ENCODE measurements at regions not wholly inside any gene's neighbourhood (a gene's known extent, or its start where the extent isn't known, plus 50 kb on each side); places are given as distances from the start of the nearest gene placed in this dataset.

DNA sequence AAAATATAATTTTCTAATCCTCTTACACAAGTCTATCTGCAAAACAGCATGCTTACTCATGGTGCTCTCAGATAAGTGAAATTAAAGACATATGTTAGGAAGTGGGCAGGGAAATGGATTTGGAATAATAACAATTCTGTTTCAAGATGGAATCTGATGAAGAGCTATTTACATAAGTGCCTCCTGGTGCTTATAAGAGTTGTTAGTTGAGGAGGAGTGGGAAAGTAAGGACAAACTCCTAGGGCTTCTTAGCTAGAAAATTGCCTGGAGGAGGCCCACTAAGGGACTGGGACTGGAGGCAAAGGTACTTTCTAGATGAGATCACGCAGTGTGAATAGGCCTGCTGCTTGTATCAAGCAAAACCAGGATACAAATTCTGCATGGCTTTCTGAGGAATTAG is 939.8 kb downstream of the GLUD2 start (continued):
- no peak for TF ChIP-seq SP1 (IDR thresholded peaks at IDR 0.05)
- no peak for TF ChIP-seq HNF4G (IDR thresholded peaks at IDR 0.05)
- no peak for TF ChIP-seq NR2F2 (IDR thresholded peaks at IDR 0.05)
- TF ChIP-seq, protein P1, sequence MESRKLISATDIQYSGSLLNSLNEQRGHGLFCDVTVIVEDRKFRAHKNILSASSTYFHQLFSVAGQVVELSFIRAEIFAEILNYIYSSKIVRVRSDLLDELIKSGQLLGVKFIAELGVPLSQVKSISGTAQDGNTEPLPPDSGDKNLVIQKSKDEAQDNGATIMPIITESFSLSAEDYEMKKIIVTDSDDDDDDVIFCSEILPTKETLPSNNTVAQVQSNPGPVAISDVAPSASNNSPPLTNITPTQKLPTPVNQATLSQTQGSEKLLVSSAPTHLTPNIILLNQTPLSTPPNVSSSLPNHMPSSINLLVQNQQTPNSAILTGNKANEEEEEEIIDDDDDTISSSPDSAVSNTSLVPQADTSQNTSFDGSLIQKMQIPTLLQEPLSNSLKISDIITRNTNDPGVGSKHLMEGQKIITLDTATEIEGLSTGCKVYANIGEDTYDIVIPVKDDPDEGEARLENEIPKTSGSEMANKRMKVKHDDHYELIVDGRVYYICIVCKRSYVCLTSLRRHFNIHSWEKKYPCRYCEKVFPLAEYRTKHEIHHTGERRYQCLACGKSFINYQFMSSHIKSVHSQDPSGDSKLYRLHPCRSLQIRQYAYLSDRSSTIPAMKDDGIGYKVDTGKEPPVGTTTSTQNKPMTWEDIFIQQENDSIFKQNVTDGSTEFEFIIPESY (IDR thresholded peaks at IDR 0.05), result no peak

- DNase-seq (ENCODE audit: low spot score), result no peak
- Histone ChIP-seq H3K9ac (ENCODE audit: low read depth in 1 of 2, low read length in 2 of 2) (no peak overlapping the region), H3K36me3 (ENCODE audit: control insufficient read depth in 4 of 4, insufficient read depth in 3 of 4, low read depth in 1 of 4, low read length in 3 of 4) (no peaks in the 10 kb centered on the region), H3K4me3 (ENCODE audit: low read depth in 1 of 3, low read length in 3 of 3) (no peak overlapping the region), H3K9me3 (ENCODE audit: control insufficient read depth in 4 of 4, low read length in 3 of 4) (no peaks in the 10 kb centered on the region), H3K27me3 (ENCODE audit: control insufficient read depth in 4 of 4, insufficient read depth in 4 of 4, low read length in 3 of 4) (no peaks in the 10 kb centered on the region), H3K27ac (ENCODE audit: low read depth in 1 of 2, low read length in 2 of 2) (no peak overlapping the region), H3K4me1 (ENCODE audit: control insufficient read depth in 4 of 4, insufficient read depth in 4 of 4, low read length in 3 of 4) (no peaks in the 10 kb centered on the region)
- no peak for TF ChIP-seq HNF4A (conservative IDR thresholded peaks at IDR 0.05)
- no peak for TF ChIP-seq GABPA (IDR thresholded peaks at IDR 0.05 in 1 of 2, conservative IDR thresholded peaks at IDR 0.05 in 1 of 2)
- TF ChIP-seq FOXA1 (IDR thresholded peaks at IDR 0.05), result no peak
- 77% methylated on average over 4 of the region's 4 CpGs for WGBS
Measured at GRCh38 chrX:121987835-121988234, 940.4 kb downstream of the GLUD2 start.

GRCh38 chrX:122004127-122004526 is 956.7 kb downstream of the GLUD2 start:
- no peak for DNase-seq (ENCODE audit: low spot score)
- H3K9me3 ChIP-seq (ENCODE audit: control insufficient read depth in 4 of 4, low read length in 3 of 4), result no peaks in the 10 kb centered on the region
- no peaks in the 10 kb centered on the region for H3K27me3 ChIP-seq (ENCODE audit: control insufficient read depth in 4 of 4, insufficient read depth in 4 of 4, low read length in 3 of 4)
- no peak for TF ChIP-seq SP1 (IDR thresholded peaks at IDR 0.05)
- no peaks in the 10 kb centered on the region for H3K4me1 ChIP-seq (ENCODE audit: control insufficient read depth in 4 of 4, insufficient read depth in 4 of 4, low read length in 3 of 4)
- H3K27ac ChIP-seq (ENCODE audit: low read depth in 1 of 2, low read length in 2 of 2), result no peak overlapping the region
- no peak overlapping the region for H3K4me3 ChIP-seq (ENCODE audit: low read depth in 1 of 3, low read length in 3 of 3)
- H3K36me3 ChIP-seq (ENCODE audit: control insufficient read depth in 4 of 4, insufficient read depth in 3 of 4, low read depth in 1 of 4, low read length in 3 of 4), result no peaks in the 10 kb centered on the region
- WGBS, result 78% methylated on average over 10 of the region's 10 CpGs
- H3K9ac ChIP-seq (ENCODE audit: low read depth in 1 of 2, low read length in 2 of 2), result no peak overlapping the region

GRCh38 chrX:122026665-122027064 is 979.3 kb downstream of the GLUD2 start:
- Histone ChIP-seq H3K36me3 (ENCODE audit: control insufficient read depth in 4 of 4, insufficient read depth in 3 of 4, low read depth in 1 of 4, low read length in 3 of 4) (no peaks in the 10 kb centered on the region), H3K27me3 (ENCODE audit: control insufficient read depth in 4 of 4, insufficient read depth in 4 of 4, low read length in 3 of 4) (no peaks in the 10 kb centered on the region), H3K27ac (ENCODE audit: low read depth in 1 of 2, low read length in 2 of 2) (no peak overlapping the region), H3K4me1 (ENCODE audit: control insufficient read depth in 4 of 4, insufficient read depth in 4 of 4, low read length in 3 of 4) (no peaks in the 10 kb centered on the region), H3K9me3 (ENCODE audit: control insufficient read depth in 4 of 4, low read length in 3 of 4) (no peaks in the 10 kb centered on the region), H3K9ac (ENCODE audit: low read depth in 1 of 2, low read length in 2 of 2) (no peak overlapping the region), H3K4me3 (ENCODE audit: low read depth in 1 of 3, low read length in 3 of 3) (no peak overlapping the region)
- 65% methylated on average over 1 of the region's 1 CpG for WGBS
- no peak for DNase-seq (ENCODE audit: low spot score)
- TF ChIP-seq TAF1 (conservative IDR thresholded peaks at IDR 0.05), result no peak
- TF ChIP-seq EGR1 (IDR thresholded peaks at IDR 0.05; ENCODE audit: low read depth in 2 of 2), result no peak
- TF ChIP-seq NR2F2 (IDR thresholded peaks at IDR 0.05), result no peak
- TF ChIP-seq SP1 (IDR thresholded peaks at IDR 0.05), result no peak
- no peak for TF ChIP-seq RXRA (IDR thresholded peaks at IDR 0.05)
- TF ChIP-seq ATF3 (IDR thresholded peaks at IDR 0.05), result no peak
- no peak for TF ChIP-seq FOXA2 (IDR thresholded peaks at IDR 0.05)
- no peak for TF ChIP-seq RAD21 (IDR thresholded peaks at IDR 0.05)
- TF ChIP-seq CTCF (IDR thresholded peaks at IDR 0.05; ENCODE audit: low read depth, low read length, missing input control), result no peak
- no peak for TF ChIP-seq MAX (IDR thresholded peaks at IDR 0.05)
- TF ChIP-seq YY1 (IDR thresholded peaks at IDR 0.05), result no peak
- TF ChIP-seq, protein P1 (IDR thresholded peaks at IDR 0.05), result no peak
- TF ChIP-seq HNF4A (conservative IDR thresholded peaks at IDR 0.05), result no peak
- no peak for TF ChIP-seq GABPA (IDR thresholded peaks at IDR 0.05 in 1 of 2, conservative IDR thresholded peaks at IDR 0.05 in 1 of 2)
- no peak for TF ChIP-seq HNF4G (IDR thresholded peaks at IDR 0.05)
- TF ChIP-seq REST (IDR thresholded peaks at IDR 0.05), result no peak
